Uterus (tissue), 3 donors: ENCODE measurements at regions not wholly inside any gene's neighbourhood (a gene's known extent, or its start where the extent isn't known, plus 50 kb on each side); places are given as distances from the start of the nearest gene placed in this dataset.

Experiments
- DNase-seq, 2 donors: peaks; one replicate each; pipeline ENCODE4 v3.0.0-alpha.2; 2019 to 2020
- H3K27ac ChIP-seq, 2 donors: fragments of 200-600 bp; sonication (generic); 1 replicate in 1 of 2; 2 replicates in 1 of 2; pipeline ENCODE4 v1.5.1; 2016 to 2018
- H3K27me3 ChIP-seq, 2 donors: fragments of 200-600 bp; sonication (generic); one replicate each; pipeline ENCODE4 v1.5.1; 2018 to 2019; ENCODE audit warnings: control low read depth in 1 of 2
- H3K36me3 ChIP-seq, 2 donors: fragments of 200-600 bp; sonication (generic); one replicate each; pipeline ENCODE4 v1.5.1; 2019; ENCODE audit warnings: control low read depth in 1 of 2
- H3K4me1 ChIP-seq, 2 donors: fragments of 200-600 bp; sonication (generic); one replicate each; pipeline ENCODE4 v1.5.1; 2018 to 2019; ENCODE audit warnings: control low read depth in 1 of 2
- H3K4me3 ChIP-seq, 2 donors: fragments of 200-600 bp; sonication (generic); 1 replicate in 1 of 2; 2 replicates in 1 of 2; pipeline ENCODE4 v1.5.1; 2018 to 2019; ENCODE audit warnings: mild to moderate bottlenecking in 1 of 2
- H3K9me3 ChIP-seq, 2 donors: fragments of 200-600 bp; sonication (generic); one replicate each; pipeline ENCODE4 v1.5.1; 2019; ENCODE audit warnings: control low read depth in 1 of 2
- CTCF ChIP-seq, 4 experiments: fragments of 200-600 bp in 2 of 4; fragments of 450-650 bp in 2 of 4; sonication (generic) in 2 of 4; IDR thresholded peaks; one replicate each; pipeline ENCODE4 v1.5.1; 2016 to 2019; ENCODE audit warnings: antibody characterized with exemption in 4 of 4, mild to moderate bottlenecking in 2 of 4, moderate library complexity in 1 of 4
- POLR2A ChIP-seq, 2 donors: fragments of 450-650 bp; IDR thresholded peaks; one replicate each; pipeline ENCODE4 v1.6.1; 2016; ENCODE audit warnings: antibody characterized with exemption in 2 of 2, mild to moderate bottlenecking in 1 of 2, moderate library complexity in 1 of 2
- intact Hi-C: fragments of 100-400 bp; cut with DNase I; formaldehyde crosslinking; loops from one replicate; pipeline ENCODE4 v1.15.1; 2023; ENCODE audit warnings: low total_unique reads
- donor health status: DM: yes; HTN: yes; CAD: no.

GRCh38 chr1:30255111-30255724, 468.2 kb downstream of the MATN1 start:
- H3K9me3 ChIP-seq, result no peaks in the 10 kb centered on the region
- H3K4me3 ChIP-seq, result no peak overlapping the region
- H3K27ac ChIP-seq, result no peak overlapping the region
- H3K27me3 ChIP-seq, result no peaks in the 10 kb centered on the region
- intact Hi-C loops, result no loop called here
- no peaks in the 10 kb centered on the region for H3K36me3 ChIP-seq
- DNase-seq, result no peak
- no peaks in the 10 kb centered on the region for H3K4me1 ChIP-seq
- TF ChIP-seq CTCF (IDR thresholded peaks at IDR 0.05), result no peak
- TF ChIP-seq POLR2A (IDR thresholded peaks at IDR 0.05), result no peak

GRCh38 chr1:30253807-30254440, 469.5 kb downstream of the MATN1 start:
- TF ChIP-seq CTCF (IDR thresholded peaks at IDR 0.05), result no peak
- TF ChIP-seq POLR2A (IDR thresholded peaks at IDR 0.05), result no peak
- intact Hi-C loops, result no loop called here
- H3K4me1 ChIP-seq, result no peaks in the 10 kb centered on the region
- H3K4me3 ChIP-seq, result no peak overlapping the region
- H3K27ac ChIP-seq, result no peak overlapping the region
- H3K36me3 ChIP-seq, result no peaks in the 10 kb centered on the region
- no peaks in the 10 kb centered on the region for H3K27me3 ChIP-seq
- no peak for DNase-seq
- no peaks in the 10 kb centered on the region for H3K9me3 ChIP-seq

- intact Hi-C loops, result no loop called here
- H3K4me1 ChIP-seq, result no peaks in the 10 kb centered on the region
- no peaks in the 10 kb centered on the region for H3K36me3 ChIP-seq
- no peak overlapping the region for H3K27ac ChIP-seq
- no peak for TF ChIP-seq CTCF (IDR thresholded peaks at IDR 0.05)
- TF ChIP-seq POLR2A (IDR thresholded peaks at IDR 0.05), result no peak
- no peaks in the 10 kb centered on the region for H3K27me3 ChIP-seq
- no peak for DNase-seq
- H3K9me3 ChIP-seq, result no peaks in the 10 kb centered on the region
- no peak overlapping the region for H3K4me3 ChIP-seq
These were observed 470.0 kb downstream of the MATN1 start for GRCh38 chr1:30253361-30253760.

GRCh38 chr1:30250984-30251850, 472.2 kb downstream of the MATN1 start:
- no peaks in the 10 kb centered on the region for H3K27me3 ChIP-seq
- H3K36me3 ChIP-seq, result no peaks in the 10 kb centered on the region
- DNase-seq, result no peak
- no peak for TF ChIP-seq POLR2A (IDR thresholded peaks at IDR 0.05)
- no peak for TF ChIP-seq CTCF (IDR thresholded peaks at IDR 0.05)
- intact Hi-C loops, result no loop called here
- H3K4me1 ChIP-seq, result no peaks in the 10 kb centered on the region
- H3K4me3 ChIP-seq, result no peak overlapping the region
- no peak overlapping the region for H3K27ac ChIP-seq
- H3K9me3 ChIP-seq, result no peaks in the 10 kb centered on the region
